ENCODE measurements at regions not wholly inside any gene's neighbourhood (a gene's known extent, or its start where the extent isn't known, plus 50 kb on each side); places are given as distances from the start of the nearest gene placed in this dataset.
A peak's percentile ranks its signal among the peaks of the same experiment; 100 is the strongest.

GRCh38 chrX:45689971-45690370 lies 489.3 kb upstream of the DIPK2B start:
- peaks cover 3% of the 10 kb centered on the region for H3K9me3 Mint-ChIP-seq
- H3K27me3 Mint-ChIP-seq = peaks cover 0 to 15% of the 10 kb centered on the region in 2 donors
- H3K4me3 Mint-ChIP-seq = no peak overlapping the region
- ATAC-seq (no peak), DNase-seq (ENCODE audit: low spot score) (no peak)
- no peak overlapping the region for H3K27ac Mint-ChIP-seq
- H3K36me3 Mint-ChIP-seq = peaks cover 11% of the 10 kb centered on the region
- H3K4me1 Mint-ChIP-seq (ENCODE audit: low read depth in 2 of 2) = peaks cover 0 to 4% of the 10 kb centered on the region in 2 donors

- Mint-ChIP-seq H3K27me3 (peaks cover 0 to 13% of the 10 kb centered on the region in 2 donors), H3K27ac (no peak overlapping the region), H3K36me3 (peaks cover 5% of the 10 kb centered on the region), H3K9me3 (peaks cover 3% of the 10 kb centered on the region), H3K4me3 (no peak overlapping the region), H3K4me1 (ENCODE audit: low read depth in 2 of 2) (peaks cover 0 to 10% of the 10 kb centered on the region in 2 donors)
- ATAC-seq (no peak), DNase-seq (ENCODE audit: low spot score) (no peak)
These were observed 483.2 kb upstream of the DIPK2B start for GRCh38 chrX:45683914-45684313.

- Mint-ChIP-seq H3K4me1 (ENCODE audit: low read depth in 2 of 2) (peaks cover 0 to 10% of the 10 kb centered on the region in 2 donors), H3K9me3 (no peaks in the 10 kb centered on the region), H3K4me3 (no peak overlapping the region), H3K36me3 (no peaks in the 10 kb centered on the region), H3K27me3 (peaks cover 0 to 10% of the 10 kb centered on the region in 2 donors), H3K27ac (no peak overlapping the region)
- DNase-seq (ENCODE audit: low spot score) (no peak), ATAC-seq (no peak)
These were observed 481.2 kb upstream of the DIPK2B start for GRCh38 chrX:45681891-45682290.

- peaks cover 0 to 3% of the 10 kb centered on the region in 2 donors for H3K4me1 Mint-ChIP-seq (ENCODE audit: low read depth in 2 of 2)
These were observed 469.2 kb upstream of the DIPK2B start for GRCh38 chrX:45669715-45670340.

GRCh38 chrX:45668686-45669443 lies 468.2 kb upstream of the DIPK2B start:
- no peak overlapping the region for H3K4me3 Mint-ChIP-seq
- ATAC-seq = no peak
- DNase-seq (ENCODE audit: low spot score) = no peak
- peaks cover 0 to 3% of the 10 kb centered on the region in 2 donors for H3K4me1 Mint-ChIP-seq (ENCODE audit: low read depth in 2 of 2)
- H3K36me3 Mint-ChIP-seq = no peaks in the 10 kb centered on the region
- H3K27me3 Mint-ChIP-seq = peaks cover 0 to 8% of the 10 kb centered on the region in 2 donors
- H3K9me3 Mint-ChIP-seq = peaks cover 2% of the 10 kb centered on the region
- H3K27ac Mint-ChIP-seq = no peak overlapping the region

More at GRCh38 chrX:45669715-45670340, 469.2 kb upstream of the DIPK2B start:
- ATAC-seq = no peak
- Mint-ChIP-seq H3K36me3 (no peaks in the 10 kb centered on the region), H3K4me3 (no peak overlapping the region), H3K27me3 (peaks cover 0 to 12% of the 10 kb centered on the region in 2 donors), H3K27ac (no peak overlapping the region), H3K9me3 (peaks cover under 1% of the 10 kb centered on the region)
- DNase-seq (ENCODE audit: low spot score) = no peak

- peaks cover 0 to 3% of the 10 kb centered on the region in 2 donors for H3K4me1 Mint-ChIP-seq (ENCODE audit: low read depth in 2 of 2)
- peaks cover 0 to 8% of the 10 kb centered on the region in 2 donors for H3K27me3 Mint-ChIP-seq
- DNase-seq (ENCODE audit: low spot score) (no peak), ATAC-seq (no peak)
- peaks cover 4% of the 10 kb centered on the region for H3K9me3 Mint-ChIP-seq
- H3K36me3 Mint-ChIP-seq = no peaks in the 10 kb centered on the region
- no peak overlapping the region for H3K27ac Mint-ChIP-seq
- H3K4me3 Mint-ChIP-seq = no peak overlapping the region
These were observed 467.0 kb upstream of the DIPK2B start for GRCh38 chrX:45667666-45668065.

GRCh38 chrX:45664727-45665290 lies 464.1 kb upstream of the DIPK2B start:
- no peak overlapping the region for H3K4me3 Mint-ChIP-seq
- ATAC-seq (no peak), DNase-seq (ENCODE audit: low spot score) (no peak)
- H3K27ac Mint-ChIP-seq = no peak overlapping the region
- peaks cover 4% of the 10 kb centered on the region for H3K9me3 Mint-ChIP-seq
- peaks cover 0 to 5% of the 10 kb centered on the region in 2 donors for H3K27me3 Mint-ChIP-seq
- H3K4me1 Mint-ChIP-seq (ENCODE audit: low read depth in 2 of 2) = peaks cover 0 to 14% of the 10 kb centered on the region in 2 donors
- no peaks in the 10 kb centered on the region for H3K36me3 Mint-ChIP-seq

GRCh38 chrX:45660477-45660876 lies 459.8 kb upstream of the DIPK2B start:
- H3K4me1 Mint-ChIP-seq (ENCODE audit: low read depth in 2 of 2) = peaks cover 0 to 19% of the 10 kb centered on the region in 2 donors
- H3K27ac Mint-ChIP-seq = peak overlapping the region in 1 of 2 donors; percentile 84
- H3K36me3 Mint-ChIP-seq = no peaks in the 10 kb centered on the region
- no peak overlapping the region for H3K4me3 Mint-ChIP-seq
- peaks cover 0 to 8% of the 10 kb centered on the region in 2 donors for H3K27me3 Mint-ChIP-seq
- peak in 1 of 2 donors; percentile 57 for ATAC-seq
- H3K9me3 Mint-ChIP-seq = peaks cover 8% of the 10 kb centered on the region
- no peak for DNase-seq (ENCODE audit: low spot score)

- Mint-ChIP-seq H3K9me3 (peaks cover 2% of the 10 kb centered on the region), H3K4me1 (ENCODE audit: low read depth in 2 of 2) (peaks cover 0 to 5% of the 10 kb centered on the region in 2 donors), H3K4me3 (no peak overlapping the region), H3K27me3 (peaks cover 0 to 26% of the 10 kb centered on the region in 2 donors), H3K27ac (no peak overlapping the region), H3K36me3 (peaks cover 12% of the 10 kb centered on the region)
- ATAC-seq (no peak), DNase-seq (ENCODE audit: low spot score) (no peak)
These were observed 432.7 kb upstream of the DIPK2B start for GRCh38 chrX:45633419-45633818.

GRCh38 chrX:45632506-45632905 lies 431.8 kb upstream of the DIPK2B start:
- Mint-ChIP-seq H3K36me3 (peaks cover 12% of the 10 kb centered on the region), H3K27me3 (peaks cover 0 to 26% of the 10 kb centered on the region in 2 donors), H3K4me3 (no peak overlapping the region), H3K9me3 (peaks cover 2% of the 10 kb centered on the region), H3K4me1 (ENCODE audit: low read depth in 2 of 2) (peaks cover 0 to 5% of the 10 kb centered on the region in 2 donors), H3K27ac (no peak overlapping the region)
- ATAC-seq (no peak), DNase-seq (ENCODE audit: low spot score) (no peak)

GRCh38 chrX:45630078-45630477 lies 429.4 kb upstream of the DIPK2B start:
- Mint-ChIP-seq H3K27ac (no peak overlapping the region), H3K27me3 (peaks cover 0 to 16% of the 10 kb centered on the region in 2 donors), H3K9me3 (peaks cover 6% of the 10 kb centered on the region), H3K36me3 (peaks cover 16% of the 10 kb centered on the region), H3K4me1 (ENCODE audit: low read depth in 2 of 2) (peaks cover 0 to 7% of the 10 kb centered on the region in 2 donors), H3K4me3 (no peak overlapping the region)
- ATAC-seq (no peak), DNase-seq (ENCODE audit: low spot score) (no peak)

- Mint-ChIP-seq H3K36me3 (peaks cover 16% of the 10 kb centered on the region), H3K4me3 (no peak overlapping the region), H3K27ac (no peak overlapping the region), H3K4me1 (ENCODE audit: low read depth in 2 of 2) (peaks cover 0 to 9% of the 10 kb centered on the region in 2 donors), H3K9me3 (peaks cover 6% of the 10 kb centered on the region), H3K27me3 (peaks cover 0 to 11% of the 10 kb centered on the region in 2 donors)
- ATAC-seq (no peak), DNase-seq (ENCODE audit: low spot score) (no peak)
These were observed 427.4 kb upstream of the DIPK2B start for GRCh38 chrX:45628041-45628440.

GRCh38 chrX:45623266-45623665 lies 422.6 kb upstream of the DIPK2B start:
- peaks cover 20 to 23% of the 10 kb centered on the region in 2 donors for H3K4me1 Mint-ChIP-seq (ENCODE audit: low read depth in 2 of 2)
- peak overlapping the region; percentile 43 for H3K4me3 Mint-ChIP-seq
- DNase-seq (ENCODE audit: low spot score) (no peak), ATAC-seq (no peak)
- H3K9me3 Mint-ChIP-seq = peaks cover 7% of the 10 kb centered on the region
- peaks cover 19% of the 10 kb centered on the region for H3K36me3 Mint-ChIP-seq
- peaks cover 0 to 13% of the 10 kb centered on the region in 2 donors for H3K27me3 Mint-ChIP-seq
- H3K27ac Mint-ChIP-seq = peak overlapping the region; percentile 77 to 78

GRCh38 chrX:45622538-45622937 lies 421.9 kb upstream of the DIPK2B start:
- H3K4me3 Mint-ChIP-seq = peak overlapping the region; percentile 43
- peaks cover 20 to 23% of the 10 kb centered on the region in 2 donors for H3K4me1 Mint-ChIP-seq (ENCODE audit: low read depth in 2 of 2)
- ATAC-seq = no peak
- H3K36me3 Mint-ChIP-seq = peaks cover 26% of the 10 kb centered on the region
- no peak for DNase-seq (ENCODE audit: low spot score)
- peaks cover 10% of the 10 kb centered on the region for H3K9me3 Mint-ChIP-seq
- peaks cover 0 to 15% of the 10 kb centered on the region in 2 donors for H3K27me3 Mint-ChIP-seq
- peak overlapping the region; percentile 77 to 78 for H3K27ac Mint-ChIP-seq

Data from natural killer cell treated with Interleukin-12 subunit alpha and Interleukin-12 subunit beta and Interleukin-15 and Interleukin-18, amount 100 ng/mL, for 72 hours (primary cell).